Left ventricle myocardium inferior (tissue), 1 donor: ENCODE measurements at regions not wholly inside any gene's neighbourhood (a gene's known extent, or its start where the extent isn't known, plus 50 kb on each side); places are given as distances from the start of the nearest gene placed in this dataset.

ENCODE experiments used
- DNase-seq: peaks from one replicate; pipeline ENCODE4 v3.0.0-alpha.2; 2020
- H3K27ac ChIP-seq: fragments of 200-600 bp; replicated peaks from 2 replicates; pipeline ENCODE4 v1.8.0; 2021
- H3K27me3 ChIP-seq: fragments of 200-600 bp; 2 replicates; pipeline ENCODE4 v1.8.0; 2021; ENCODE audit warnings: low read depth
- H3K36me3 ChIP-seq: fragments of 200-600 bp; 2 replicates; pipeline ENCODE4 v1.8.0; 2021
- H3K4me1 ChIP-seq: fragments of 200-600 bp; 2 replicates; pipeline ENCODE4 v1.8.0; 2021
- H3K4me3 ChIP-seq: fragments of 200-600 bp; 2 replicates; pipeline ENCODE4 v1.8.0; 2021; ENCODE audit warnings: mild to moderate bottlenecking, moderate library complexity
- H3K9me3 ChIP-seq: fragments of 200-600 bp; replicated peaks from 2 replicates; pipeline ENCODE4 v1.8.0; 2021
- intact Hi-C: fragments of 100-400 bp; cut with micrococcal nuclease; formaldehyde crosslinking; loops from one replicate; pipeline ENCODE4 v1.11.0; 2022
- TF ChIP-seq, protein P1 (sequence below): fragments of 200-600 bp; IDR thresholded peaks from 2 replicates; pipeline ENCODE4 v1.8.0; 2021; ENCODE audit warnings: antibody characterized with exemption, mild to moderate bottlenecking, borderline replicate concordance
- donor health status: DM: no; HTN: yes; CAD: no; lungs with severe emphysema.

DNA sequence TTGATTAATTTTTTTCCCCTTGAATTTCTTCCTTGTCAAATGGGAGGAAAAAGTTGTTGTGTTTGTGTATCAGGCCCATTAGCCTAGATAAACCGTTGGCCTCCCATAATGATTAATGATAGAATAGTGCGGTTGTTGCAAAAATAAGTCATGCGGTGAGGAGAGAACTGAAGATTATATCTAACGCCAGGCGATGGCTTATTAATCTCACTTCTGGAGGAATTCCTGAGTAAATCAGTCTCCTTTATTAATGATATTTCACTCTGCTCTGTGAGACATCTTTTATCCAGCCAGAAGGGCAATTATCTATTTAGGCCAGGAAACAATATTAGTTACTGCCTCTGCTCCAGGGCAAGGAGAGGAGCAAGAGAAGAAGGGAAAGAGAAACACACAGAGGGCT, 107.3 kb downstream of the IRX5 start:
- DNase-seq: no peak
- peaks cover 35% of the 10 kb centered on the region for H3K27me3 ChIP-seq
- TF ChIP-seq, protein P1, sequence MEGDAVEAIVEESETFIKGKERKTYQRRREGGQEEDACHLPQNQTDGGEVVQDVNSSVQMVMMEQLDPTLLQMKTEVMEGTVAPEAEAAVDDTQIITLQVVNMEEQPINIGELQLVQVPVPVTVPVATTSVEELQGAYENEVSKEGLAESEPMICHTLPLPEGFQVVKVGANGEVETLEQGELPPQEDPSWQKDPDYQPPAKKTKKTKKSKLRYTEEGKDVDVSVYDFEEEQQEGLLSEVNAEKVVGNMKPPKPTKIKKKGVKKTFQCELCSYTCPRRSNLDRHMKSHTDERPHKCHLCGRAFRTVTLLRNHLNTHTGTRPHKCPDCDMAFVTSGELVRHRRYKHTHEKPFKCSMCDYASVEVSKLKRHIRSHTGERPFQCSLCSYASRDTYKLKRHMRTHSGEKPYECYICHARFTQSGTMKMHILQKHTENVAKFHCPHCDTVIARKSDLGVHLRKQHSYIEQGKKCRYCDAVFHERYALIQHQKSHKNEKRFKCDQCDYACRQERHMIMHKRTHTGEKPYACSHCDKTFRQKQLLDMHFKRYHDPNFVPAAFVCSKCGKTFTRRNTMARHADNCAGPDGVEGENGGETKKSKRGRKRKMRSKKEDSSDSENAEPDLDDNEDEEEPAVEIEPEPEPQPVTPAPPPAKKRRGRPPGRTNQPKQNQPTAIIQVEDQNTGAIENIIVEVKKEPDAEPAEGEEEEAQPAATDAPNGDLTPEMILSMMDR: no peak
- no peaks in the 10 kb centered on the region for H3K4me1 ChIP-seq
- H3K27ac ChIP-seq: no peak overlapping the region
- H3K4me3 ChIP-seq: no peak overlapping the region
- intact Hi-C loops: no loop called here
- H3K36me3 ChIP-seq: no peaks in the 10 kb centered on the region
- H3K9me3 ChIP-seq: no peaks in the 10 kb centered on the region

DNA sequence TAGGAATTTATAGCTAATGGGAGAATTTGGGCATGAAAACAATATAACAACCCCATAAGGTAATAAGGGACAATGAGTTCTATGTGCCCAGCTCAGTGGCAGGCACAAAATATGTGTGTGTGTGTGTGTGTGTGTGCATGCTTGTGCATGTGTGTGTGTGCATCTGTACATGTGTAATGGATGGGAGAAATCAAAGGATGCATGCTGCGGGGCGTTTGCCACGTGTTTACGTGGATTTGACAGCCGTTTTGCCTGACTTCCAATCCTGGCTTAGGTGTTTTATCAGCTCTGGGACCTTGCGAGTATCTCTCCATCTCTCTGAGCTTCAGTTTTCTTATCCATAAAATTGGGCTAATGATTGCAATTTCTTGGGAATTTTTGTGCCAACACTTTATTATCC, 108.4 kb downstream of the IRX5 start:
- H3K4me3 ChIP-seq: no peak overlapping the region
- H3K27ac ChIP-seq: no peak overlapping the region
- intact Hi-C loops: no loop called here
- peaks cover 43% of the 10 kb centered on the region for H3K27me3 ChIP-seq
- no peak for DNase-seq
- H3K9me3 ChIP-seq: no peaks in the 10 kb centered on the region
- TF ChIP-seq, protein P1: no peak
- no peaks in the 10 kb centered on the region for H3K36me3 ChIP-seq
- H3K4me1 ChIP-seq: no peaks in the 10 kb centered on the region

DNA sequence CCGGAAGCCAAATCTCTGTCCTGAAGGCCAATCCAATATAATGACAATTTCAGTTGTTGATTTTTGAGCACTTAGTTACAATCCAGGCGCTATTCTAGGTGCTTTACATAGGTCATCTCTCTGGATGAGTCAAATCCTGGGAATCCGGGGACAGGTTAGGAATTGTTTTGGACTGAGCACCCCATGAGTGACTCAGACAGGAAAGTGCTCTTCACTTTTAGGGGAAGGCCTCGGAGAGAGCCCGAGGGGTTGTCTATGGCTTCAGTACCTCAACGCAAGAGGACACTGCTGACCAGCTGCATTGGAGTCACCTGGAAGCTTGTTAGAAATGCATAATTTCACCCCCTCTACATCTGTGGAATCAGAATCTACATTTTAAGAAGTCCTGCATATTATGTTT, 108.8 kb downstream of the IRX5 start:
- TF ChIP-seq, protein P1: no peak
- DNase-seq: no peak
- H3K27me3 ChIP-seq: peaks cover 39% of the 10 kb centered on the region
- intact Hi-C loops: no loop called here
- H3K9me3 ChIP-seq: no peaks in the 10 kb centered on the region
- H3K36me3 ChIP-seq: no peaks in the 10 kb centered on the region
- no peaks in the 10 kb centered on the region for H3K4me1 ChIP-seq
- no peak overlapping the region for H3K27ac ChIP-seq
- no peak overlapping the region for H3K4me3 ChIP-seq

DNA sequence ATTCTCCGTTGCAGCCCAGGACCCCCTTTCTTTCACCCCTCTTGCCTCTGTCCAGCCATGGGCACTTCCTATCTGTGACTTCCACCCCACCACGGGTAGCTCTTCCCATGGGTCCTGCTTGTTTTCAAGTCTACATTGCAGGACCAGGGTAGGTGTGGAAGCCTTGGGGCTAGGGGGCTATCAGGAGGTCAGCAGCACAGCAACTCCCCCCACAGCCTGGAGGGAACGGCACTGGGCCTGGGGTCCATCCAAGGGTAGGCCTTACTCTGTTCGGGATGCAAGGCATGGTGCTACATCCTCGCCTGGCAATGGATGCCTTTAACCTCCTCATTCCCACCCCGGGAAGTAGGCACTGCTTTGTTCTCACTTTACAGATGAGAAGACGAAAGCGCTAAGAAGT, 109.3 kb downstream of the IRX5 start:
- Histone ChIP-seq H3K4me3 (no peak overlapping the region), H3K9me3 (no peaks in the 10 kb centered on the region), H3K4me1 (no peaks in the 10 kb centered on the region), H3K27me3 (peaks cover 38% of the 10 kb centered on the region), H3K27ac (no peak overlapping the region), H3K36me3 (no peaks in the 10 kb centered on the region)
- DNase-seq: no peak
- TF ChIP-seq, protein P1: no peak
- intact Hi-C loops: no loop called here

DNA sequence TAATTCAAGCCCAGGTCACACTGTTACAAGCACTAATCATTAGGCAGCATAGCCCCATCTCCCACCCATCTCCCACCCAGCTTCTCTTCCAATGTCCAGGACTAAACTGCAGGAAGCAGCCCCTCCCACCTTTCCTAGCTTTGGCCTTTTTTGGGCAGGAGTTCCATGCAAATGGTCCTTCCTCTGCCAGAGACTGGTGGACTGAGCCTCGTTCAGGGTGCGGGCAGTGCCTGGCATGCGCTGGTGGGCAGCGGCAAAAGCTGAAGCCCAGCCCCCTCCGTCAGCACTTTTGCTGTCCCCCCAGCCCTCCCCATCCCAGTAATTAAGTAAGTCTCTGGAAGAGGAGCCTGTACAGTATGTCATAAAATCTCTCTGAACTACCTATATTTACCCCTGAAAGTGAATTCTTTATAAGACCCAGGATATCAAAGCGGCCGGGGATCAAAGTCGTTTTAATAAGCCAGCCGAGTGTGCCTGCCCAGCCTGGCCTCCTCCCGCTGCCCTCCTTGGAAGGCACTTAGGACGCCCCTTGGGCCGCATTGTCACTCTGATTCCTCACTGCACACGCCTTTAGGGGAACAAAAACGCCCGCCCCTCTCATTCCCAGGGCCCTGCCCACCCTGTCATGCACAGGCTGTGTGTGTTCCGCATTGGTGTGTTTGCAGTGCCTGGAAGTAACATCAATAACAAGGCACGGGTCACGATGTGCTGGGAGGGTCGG, 109.9 kb downstream of the IRX5 start:
- no peak for DNase-seq
- no peaks in the 10 kb centered on the region for H3K9me3 ChIP-seq
- H3K27me3 ChIP-seq: peaks cover 38% of the 10 kb centered on the region
- no peaks in the 10 kb centered on the region for H3K36me3 ChIP-seq
- no peak overlapping the region for H3K4me3 ChIP-seq
- intact Hi-C loops: no loop called here
- no peaks in the 10 kb centered on the region for H3K4me1 ChIP-seq
- no peak overlapping the region for H3K27ac ChIP-seq
- TF ChIP-seq, protein P1: no peak
